GM12874 (cell line): ENCODE measurements at regions not wholly inside any gene's neighbourhood (a gene's known extent, or its start where the extent isn't known, plus 50 kb on each side); places are given as distances from the start of the nearest gene placed in this dataset.

ENCODE experiments used
- TF ChIP-seq, protein P1 (sequence below): IDR thresholded peaks from 2 replicates; pipeline ENCODE4 v1.5.1; 2011; ENCODE audit warnings: low read depth, mild to moderate bottlenecking, control low read depth, low read length, moderate library complexity; ENCODE audit not compliant: insufficient read depth

DNA sequence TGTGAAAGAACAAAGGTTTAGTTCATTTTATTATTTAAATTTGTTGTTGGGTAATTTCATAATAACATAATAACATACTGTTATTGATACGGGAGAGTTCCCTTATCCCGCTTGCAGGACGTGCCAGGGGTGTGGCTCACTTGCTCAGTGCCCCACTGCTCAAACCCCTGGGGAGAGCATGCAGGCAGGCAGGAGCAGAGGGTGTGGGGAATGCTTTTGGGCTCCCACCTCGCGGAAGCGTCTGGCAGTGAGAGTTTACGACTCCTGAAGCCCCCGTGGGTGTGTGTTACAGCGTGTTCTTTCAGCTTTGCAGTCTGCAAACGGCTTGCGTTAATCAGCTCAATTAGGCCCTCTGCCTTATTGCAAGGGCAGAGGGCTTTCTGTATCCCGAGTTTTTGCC is 675.9 kb downstream of the SEMA5A start:
- TF ChIP-seq, protein P1, sequence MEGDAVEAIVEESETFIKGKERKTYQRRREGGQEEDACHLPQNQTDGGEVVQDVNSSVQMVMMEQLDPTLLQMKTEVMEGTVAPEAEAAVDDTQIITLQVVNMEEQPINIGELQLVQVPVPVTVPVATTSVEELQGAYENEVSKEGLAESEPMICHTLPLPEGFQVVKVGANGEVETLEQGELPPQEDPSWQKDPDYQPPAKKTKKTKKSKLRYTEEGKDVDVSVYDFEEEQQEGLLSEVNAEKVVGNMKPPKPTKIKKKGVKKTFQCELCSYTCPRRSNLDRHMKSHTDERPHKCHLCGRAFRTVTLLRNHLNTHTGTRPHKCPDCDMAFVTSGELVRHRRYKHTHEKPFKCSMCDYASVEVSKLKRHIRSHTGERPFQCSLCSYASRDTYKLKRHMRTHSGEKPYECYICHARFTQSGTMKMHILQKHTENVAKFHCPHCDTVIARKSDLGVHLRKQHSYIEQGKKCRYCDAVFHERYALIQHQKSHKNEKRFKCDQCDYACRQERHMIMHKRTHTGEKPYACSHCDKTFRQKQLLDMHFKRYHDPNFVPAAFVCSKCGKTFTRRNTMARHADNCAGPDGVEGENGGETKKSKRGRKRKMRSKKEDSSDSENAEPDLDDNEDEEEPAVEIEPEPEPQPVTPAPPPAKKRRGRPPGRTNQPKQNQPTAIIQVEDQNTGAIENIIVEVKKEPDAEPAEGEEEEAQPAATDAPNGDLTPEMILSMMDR, result no peak

DNA sequence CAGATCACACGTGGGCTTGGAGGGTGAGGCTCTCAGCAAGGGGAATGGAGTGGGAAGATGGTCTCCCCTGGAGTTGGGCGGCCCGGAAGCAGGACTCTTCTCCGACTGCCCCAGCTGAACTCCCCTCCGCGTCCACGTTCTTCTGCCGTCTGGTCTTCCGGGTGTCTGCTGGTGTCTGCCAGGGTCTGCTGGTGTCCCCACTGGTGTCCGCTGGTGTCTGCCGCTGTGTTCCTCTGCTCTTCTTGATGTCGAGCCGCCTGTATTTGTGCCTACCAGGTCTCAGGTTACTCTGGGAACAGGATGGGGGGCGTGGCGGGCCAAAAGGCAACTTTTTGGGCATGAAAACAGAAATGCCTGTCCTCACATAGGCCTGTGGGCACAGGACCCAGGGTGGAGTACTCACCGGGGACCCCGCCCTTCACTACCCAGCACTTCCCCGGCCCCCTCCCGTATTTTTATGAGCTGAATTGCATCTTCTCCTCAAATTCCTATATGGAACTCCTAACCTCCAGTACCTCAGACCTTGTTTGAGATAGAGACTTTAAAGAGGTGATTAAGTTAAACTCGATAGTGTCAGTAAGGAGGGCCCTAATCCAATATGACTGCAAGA is 675.4 kb downstream of the SEMA5A start:
- TF ChIP-seq, protein P1, result no peak

DNA sequence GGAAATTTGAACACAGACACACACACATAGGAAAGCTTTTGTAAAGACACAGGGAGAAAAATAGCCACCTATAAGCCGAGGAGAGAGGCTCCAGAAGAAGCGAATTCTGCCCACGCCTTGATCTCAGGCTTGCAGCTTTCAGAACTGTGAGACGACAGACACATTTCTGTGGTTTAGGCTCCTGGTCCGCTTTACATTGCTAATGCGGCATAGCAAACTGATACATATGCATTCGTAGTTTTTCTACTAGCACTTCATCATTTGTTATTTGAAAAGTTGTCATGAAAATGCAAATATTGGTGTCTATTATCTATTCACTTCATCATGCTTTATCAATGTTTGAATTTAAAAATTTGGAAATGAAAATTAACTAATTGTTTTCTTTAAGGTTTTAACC is 674.9 kb downstream of the SEMA5A start:
- TF ChIP-seq, protein P1, result no peak

DNA sequence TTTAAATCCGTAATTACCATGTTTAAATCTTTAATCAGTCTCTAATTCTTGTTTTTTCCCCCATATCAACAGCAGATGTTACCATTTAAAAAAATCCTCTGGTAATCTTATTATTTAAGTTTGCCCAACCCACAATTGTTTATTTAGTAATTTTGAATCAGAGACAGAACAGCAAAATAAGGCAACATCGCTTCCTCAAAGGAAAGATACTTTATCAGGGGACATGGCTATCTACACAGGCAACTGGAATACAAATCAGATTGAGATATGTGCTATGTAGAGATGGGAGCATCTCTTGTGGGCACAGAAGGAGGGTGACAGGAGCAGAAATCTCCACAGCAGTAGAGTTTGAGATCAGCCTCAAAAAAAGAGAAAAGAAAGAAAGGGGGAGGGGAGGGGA is 674.4 kb downstream of the SEMA5A start:
- TF ChIP-seq, protein P1, result no peak

DNA sequence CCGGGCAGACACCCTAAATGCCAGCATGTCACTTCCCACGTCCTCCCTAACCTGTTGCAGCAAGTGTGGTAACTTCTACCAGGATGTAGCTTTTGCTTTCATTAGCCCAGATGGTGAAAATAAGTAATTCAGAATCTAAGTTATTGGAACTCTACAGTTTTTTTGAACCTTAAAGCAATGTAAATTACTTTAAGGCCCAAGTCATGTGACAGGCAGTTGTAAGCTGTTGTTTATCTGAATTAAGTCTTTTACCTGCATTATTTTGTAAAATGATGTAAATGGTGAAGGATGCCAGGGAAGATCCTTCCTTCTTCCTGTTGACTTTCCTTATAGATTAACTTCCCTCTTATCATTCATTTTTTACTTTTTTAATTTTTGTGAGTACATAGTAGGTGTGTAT is 670.2 kb downstream of the SEMA5A start:
- TF ChIP-seq, protein P1, result no peak

DNA sequence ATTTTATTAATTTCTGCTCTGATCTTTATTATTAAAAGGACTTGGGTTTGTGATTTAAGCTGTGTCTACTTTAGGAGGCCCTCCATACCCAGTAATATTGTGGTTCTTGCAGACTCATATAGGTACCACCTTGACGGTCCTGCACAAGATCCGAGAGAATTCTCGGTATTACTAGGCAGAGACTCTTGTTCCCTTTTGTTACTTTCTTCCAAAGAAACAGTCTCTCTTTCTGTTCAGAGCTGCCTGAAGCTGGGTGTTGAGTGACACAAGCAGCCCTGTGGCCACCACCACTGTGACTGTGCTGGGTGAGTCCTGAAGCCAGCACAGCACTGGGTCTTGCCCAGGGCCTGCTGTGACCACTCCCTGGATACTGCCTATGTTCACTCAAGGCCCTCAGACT is 666.6 kb downstream of the SEMA5A start:
- TF ChIP-seq, protein P1, result no peak

DNA sequence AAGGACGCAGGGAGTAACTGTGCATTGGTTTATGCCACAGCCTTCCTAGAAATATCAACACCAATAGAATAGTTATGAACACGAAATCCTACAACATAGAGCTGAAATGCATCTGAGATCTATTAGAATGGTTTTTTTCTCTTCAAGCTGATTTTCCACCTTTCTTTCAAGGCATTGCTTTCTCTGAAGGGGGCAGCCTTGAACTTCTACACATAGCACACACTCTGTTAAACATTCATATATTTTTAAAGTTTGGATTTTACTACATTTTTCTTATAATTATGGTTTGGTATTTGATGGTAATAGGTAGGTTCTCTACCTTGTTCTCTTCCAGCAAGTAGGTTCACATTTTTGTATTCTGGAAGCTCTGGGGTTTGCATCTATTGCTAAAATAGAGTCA is 661.8 kb downstream of the SEMA5A start:
- TF ChIP-seq, protein P1, result no peak
